ENCODE measurements at regions not wholly inside any gene's neighbourhood (a gene's known extent, or its start where the extent isn't known, plus 50 kb on each side); places are given as distances from the start of the nearest gene placed in this dataset.

GRCh38 chr16:66205287-66206231 lies 160.9 kb upstream of the CDH5 start:
- H3K4me1 ChIP-seq: no peaks in the 10 kb centered on the region
- TF ChIP-seq POLR2A (IDR thresholded peaks at IDR 0.05) (no peak), CTCF (IDR thresholded peaks at IDR 0.05) (no peak)
- no peaks in the 10 kb centered on the region for H3K36me3 ChIP-seq
- no peaks in the 10 kb centered on the region for H3K27me3 ChIP-seq
- H3K4me3 ChIP-seq: no peak overlapping the region
- H3K9me3 ChIP-seq: no peaks in the 10 kb centered on the region
- no peak overlapping the region for H3K27ac ChIP-seq
- DNase-seq: no peak

GRCh38 chr16:66204756-66205155 lies 161.7 kb upstream of the CDH5 start:
- no peak for DNase-seq
- H3K9me3 ChIP-seq: no peaks in the 10 kb centered on the region
- TF ChIP-seq CTCF (IDR thresholded peaks at IDR 0.05): no peak
- no peak for TF ChIP-seq POLR2A (IDR thresholded peaks at IDR 0.05)
- H3K4me1 ChIP-seq: no peaks in the 10 kb centered on the region
- H3K36me3 ChIP-seq: no peaks in the 10 kb centered on the region
- no peak overlapping the region for H3K27ac ChIP-seq
- H3K27me3 ChIP-seq: no peaks in the 10 kb centered on the region
- no peak overlapping the region for H3K4me3 ChIP-seq

GRCh38 chr16:66203476-66203875 lies 163.0 kb upstream of the CDH5 start:
- Histone ChIP-seq H3K36me3 (no peaks in the 10 kb centered on the region), H3K27me3 (no peaks in the 10 kb centered on the region), H3K9me3 (no peaks in the 10 kb centered on the region), H3K4me1 (no peaks in the 10 kb centered on the region), H3K4me3 (no peak overlapping the region), H3K27ac (no peak overlapping the region)
- no peak for DNase-seq
- TF ChIP-seq POLR2A (IDR thresholded peaks at IDR 0.05) (no peak), CTCF (IDR thresholded peaks at IDR 0.05) (no peak)

- H3K27ac ChIP-seq: no peak overlapping the region
- no peak for DNase-seq
- H3K36me3 ChIP-seq: no peaks in the 10 kb centered on the region
- TF ChIP-seq POLR2A (IDR thresholded peaks at IDR 0.05): no peak
- no peak for TF ChIP-seq CTCF (IDR thresholded peaks at IDR 0.05)
- no peaks in the 10 kb centered on the region for H3K9me3 ChIP-seq
- no peaks in the 10 kb centered on the region for H3K27me3 ChIP-seq
- no peak overlapping the region for H3K4me3 ChIP-seq
- H3K4me1 ChIP-seq: no peaks in the 10 kb centered on the region
Observed at GRCh38 chr16:66199189-66199588, 167.3 kb upstream of the CDH5 start.

GRCh38 chr16:66198641-66199040 lies 167.8 kb upstream of the CDH5 start:
- Histone ChIP-seq H3K36me3 (no peaks in the 10 kb centered on the region), H3K27me3 (no peaks in the 10 kb centered on the region), H3K9me3 (no peaks in the 10 kb centered on the region), H3K4me3 (no peak overlapping the region), H3K27ac (no peak overlapping the region), H3K4me1 (no peaks in the 10 kb centered on the region)
- no peak for DNase-seq
- TF ChIP-seq POLR2A (IDR thresholded peaks at IDR 0.05) (no peak), CTCF (IDR thresholded peaks at IDR 0.05) (no peak)

Measured in Peyer's patch (tissue), 4 donors.